SK-N-SH (cell line): ENCODE measurements at regions not wholly inside any gene's neighbourhood (a gene's known extent, or its start where the extent isn't known, plus 50 kb on each side); places are given as distances from the start of the nearest gene placed in this dataset.

Experiments
- CTCF ChIA-PET: fragments of 300-600, 350-600 bp; formaldehyde crosslinking; extraction: SDS; loops from one replicate; lab custom pipeline; 2021; lab: Yijun Ruan, JAX
- POLR2A ChIA-PET: fragments of 350-600 bp; sonication (Branson Sonifier 250); formaldehyde crosslinking; extraction: SDS; loops from one replicate; lab custom pipeline; 2020; ENCODE audit warnings: antibody characterized with exemption, inconsistent platforms; lab: Yijun Ruan, JAX
- DNase-seq: peaks from one replicate; pipeline ENCODE4 v3.0.0; 2012
- H2AFZ ChIP-seq: fragments of 200-600 bp; sonication (generic); 2 replicates; pipeline ENCODE4 v1.8.1; 2016; ENCODE audit warnings: antibody characterized with exemption, mild to moderate bottlenecking, low read depth
- H3F3A ChIP-seq: fragments of 200-600 bp; sonication (generic); replicated peaks from 2 replicates; pipeline ENCODE3; 2016; ENCODE audit warnings: antibody characterized with exemption, mild to moderate bottlenecking; ENCODE audit not compliant: insufficient read depth
- H3K27ac ChIP-seq, 2 experiments: fragments of 200-500 bp in 1 of 2; fragments of 200-600 bp in 1 of 2; sonication (Bioruptor generic) in 1 of 2; sonication (generic), shearing (Covaris generic) in 1 of 2; 2 replicates each; pipeline versions ENCODE4 v1.5.1 to v1.6.1; 2014 to 2016; ENCODE audit warnings: low read depth in 2 of 2, inconsistent platforms in 1 of 2, low read length in 1 of 2, mild to moderate bottlenecking in 1 of 2, mixed read lengths in 1 of 2
- H3K27me3 ChIP-seq: fragments of 200-600 bp; sonication (generic), shearing (Covaris generic); 2 replicates; pipeline ENCODE4 v1.6.1; 2016; ENCODE audit warnings: mixed run types; ENCODE audit not compliant: insufficient read depth
- H3K36me3 ChIP-seq, 2 experiments: fragments of 200-500 bp in 1 of 2; fragments of 200-600 bp in 1 of 2; sonication (Bioruptor generic) in 1 of 2; sonication (generic) in 1 of 2; replicated peaks in 1 of 2; 2 replicates each; pipeline versions ENCODE3 to v1.5.1; 2014 to 2016; ENCODE audit warnings: low read length in 1 of 2, mild to moderate bottlenecking in 1 of 2; ENCODE audit not compliant: insufficient read depth in 2 of 2, control insufficient read depth in 1 of 2
- H3K4me1 ChIP-seq, 2 experiments: fragments of 200-500 bp in 1 of 2; fragments of 200-600 bp in 1 of 2; sonication (Bioruptor generic) in 1 of 2; sonication (generic), shearing (Covaris generic) in 1 of 2; 2 replicates each; pipeline versions ENCODE4 v1.5.1 to v1.6.1; 2014 to 2016; ENCODE audit warnings: low read depth in 1 of 2, low read length in 1 of 2, mixed run types in 1 of 2; ENCODE audit not compliant: insufficient read depth in 2 of 2, control insufficient read depth in 1 of 2
- H3K4me2 ChIP-seq: fragments of 200-600 bp; sonication (generic), shearing (Covaris generic); 2 replicates; pipeline ENCODE4 v1.6.1; 2017; ENCODE audit warnings: mixed run types
- H3K4me3 ChIP-seq, 2 experiments: fragments of 200-500 bp in 1 of 2; fragments of 200-600 bp in 1 of 2; sonication (Bioruptor generic) in 1 of 2; sonication (generic), shearing (Covaris generic) in 1 of 2; 2 replicates each; pipeline versions ENCODE4 v1.5.1 to v1.8.1; 2014 to 2016; ENCODE audit warnings: low read depth in 2 of 2, inconsistent platforms in 1 of 2, low read length in 1 of 2, mild to moderate bottlenecking in 1 of 2, mixed read lengths in 1 of 2, moderate library complexity in 1 of 2
- H3K79me2 ChIP-seq: fragments of 200-600 bp; sonication (generic); 2 replicates; pipeline ENCODE4 v1.8.1; 2017; ENCODE audit warnings: mild to moderate bottlenecking; ENCODE audit not compliant: insufficient read depth
- H3K9ac ChIP-seq: fragments of 200-600 bp; sonication (generic); 2 replicates; pipeline ENCODE4 v1.6.1; 2017; ENCODE audit warnings: mixed run types
- H3K9me2 ChIP-seq: fragments of 200-600 bp; sonication (generic); 2 replicates; pipeline ENCODE4 v1.6.1; 2017; ENCODE audit warnings: mixed run types
- H3K9me3 ChIP-seq: fragments of 200-600 bp; sonication (generic); 2 replicates; pipeline ENCODE4 v1.6.1; 2017; ENCODE audit warnings: mixed run types, mild to moderate bottlenecking, moderate library complexity
- H4K20me1 ChIP-seq: fragments of 200-600 bp; sonication (generic); 2 replicates; pipeline ENCODE4 v1.6.1; 2017; ENCODE audit warnings: mild to moderate bottlenecking, mixed run types; ENCODE audit not compliant: insufficient read depth
- CHD2 ChIP-seq: fragments of 150-350 bp; IDR thresholded peaks from 2 replicates; pipeline ENCODE4 v1.6.1; 2018; ENCODE audit warnings: low read length; ENCODE audit not compliant: partially characterized antibody
- EZH2phosphoT487 ChIP-seq: fragments of 200-600 bp; sonication (generic); IDR thresholded peaks from 2 replicates; pipeline ENCODE4 v1.6.1; 2017; ENCODE audit warnings: low read depth, mixed run types, mild to moderate bottlenecking, antibody characterized with exemption, moderate library complexity, borderline replicate concordance
- FOXJ3 ChIP-seq: sonication (generic); formaldehyde crosslinking; IDR thresholded peaks from 2 replicates; pipeline ENCODE4 v1.5.1; 2020; ENCODE audit warnings: mild to moderate bottlenecking, missing genetic modification reagents
- GATA2 ChIP-seq: sonication (generic); formaldehyde crosslinking; IDR thresholded peaks from 2 replicates; pipeline ENCODE4 v1.5.0; 2020; ENCODE audit warnings: mild to moderate bottlenecking, missing genetic modification reagents
- MEF2A ChIP-seq: IDR thresholded peaks from 2 replicates; pipeline ENCODE4 v1.4.0; 2012; ENCODE audit warnings: low read depth, borderline replicate concordance
- NFIC ChIP-seq: IDR thresholded peaks from 2 replicates; pipeline ENCODE4 v1.4.0; 2012; ENCODE audit warnings: borderline replicate concordance
- NRF1 ChIP-seq: IDR thresholded peaks from 2 replicates; pipeline ENCODE4 v1.6.1; 2012; ENCODE audit warnings: low read depth, mild to moderate bottlenecking, low read length
- POLR2AphosphoS5 ChIP-seq: IDR thresholded peaks from 2 replicates; pipeline ENCODE4 v1.6.1; 2012; ENCODE audit warnings: low read depth, low read length
- RAD21 ChIP-seq: IDR thresholded peaks from 2 replicates; pipeline ENCODE4 v1.6.1; 2012; ENCODE audit warnings: mild to moderate bottlenecking, low read length
- RCOR1 ChIP-seq: fragments of 150-350 bp; IDR thresholded peaks from 2 replicates; pipeline ENCODE4 v1.6.1; 2017; ENCODE audit warnings: antibody characterized with exemption, low read length
- RXRA ChIP-seq: IDR thresholded peaks from 2 replicates; pipeline ENCODE4 v1.4.0; 2012; ENCODE audit warnings: low read depth, mild to moderate bottlenecking, borderline replicate concordance
- SMC3 ChIP-seq: IDR thresholded peaks from 2 replicates; pipeline ENCODE4 v1.6.1; 2012; ENCODE audit warnings: low read depth, low read length, improper control_type of control experiment
- TEAD4 ChIP-seq: IDR thresholded peaks from 2 replicates; pipeline ENCODE4 v1.4.0; 2012; ENCODE audit warnings: mild to moderate bottlenecking, borderline replicate concordance; ENCODE audit not compliant: insufficient read depth
- YY1 ChIP-seq: IDR thresholded peaks from 2 replicates; pipeline ENCODE4 v1.4.0; 2012; ENCODE audit warnings: low read depth, mild to moderate bottlenecking
- WGBS: methylation state at CpG from one replicate; pipeline ENCODE4 v1.1.6; 2017; ENCODE audit warnings: low lambda C conversion rate; 5-methylcytosine and 5-hydroxymethylcytosine counted together
- TF ChIP-seq, protein P1 (sequence below): fragments of 150-350 bp; IDR thresholded peaks from 2 replicates; pipeline ENCODE4 v1.6.1; 2017; ENCODE audit warnings: antibody characterized with exemption, low read length, low read depth, borderline replicate concordance
- TF ChIP-seq, protein P2 (sequence below): IDR thresholded peaks from 2 replicates; pipeline ENCODE4; 2012
- TF ChIP-seq, protein P3 (sequence below): IDR thresholded peaks from 2 replicates; pipeline ENCODE4 v1.6.1; 2012; ENCODE audit warnings: mild to moderate bottlenecking, low read depth, low read length, moderate library complexity
- TF ChIP-seq, protein P4 (sequence below): IDR thresholded peaks from 2 replicates; pipeline ENCODE4 v1.4.0; 2012; ENCODE audit warnings: low read depth, borderline replicate concordance

DNA sequence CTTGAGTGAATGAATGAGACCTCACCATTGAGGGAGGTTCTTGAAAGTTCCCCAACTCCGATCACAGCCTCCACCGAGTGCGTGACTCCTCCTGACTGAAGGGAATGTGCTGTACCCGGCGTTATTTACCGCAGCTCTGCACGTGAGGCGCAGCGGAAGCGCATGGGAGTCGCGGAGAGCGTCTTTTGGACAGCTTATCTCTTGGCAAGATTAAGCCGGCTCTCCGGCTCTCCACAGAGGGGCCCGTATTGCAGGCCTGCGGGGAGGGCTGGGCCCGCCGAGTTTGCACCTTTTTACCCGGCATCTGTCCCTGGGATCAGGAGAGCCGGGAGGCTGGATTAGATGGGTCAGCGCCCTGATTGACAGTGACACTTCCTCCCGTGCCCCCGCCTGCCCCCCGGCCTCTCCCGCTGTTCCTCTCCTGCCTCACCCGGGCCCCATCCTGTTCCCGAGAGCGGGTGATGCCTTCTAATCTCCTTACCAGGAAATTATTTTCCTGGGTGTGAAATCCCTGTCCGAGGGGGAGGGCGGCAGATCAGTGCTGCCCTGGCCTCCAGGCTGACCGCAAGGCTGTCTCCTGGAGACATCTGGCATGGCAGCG is 176.3 kb downstream of the INHBB start:
- Histone ChIP-seq H3K36me3 (no peaks in the 10 kb centered on the region), H3K4me2 (no peak overlapping the region), H3K27me3 (peaks cover 29% of the 10 kb centered on the region), H2AFZ (no peak overlapping the region), H3K4me3 (no peak overlapping the region), H3K9me3 (no peaks in the 10 kb centered on the region), H3F3A (no peaks in the 10 kb centered on the region), H3K9ac (no peak overlapping the region), H4K20me1 (no peaks in the 10 kb centered on the region), H3K79me2 (no peaks in the 10 kb centered on the region), H3K27ac (no peak overlapping the region), H3K4me1 (no peaks in the 10 kb centered on the region; a peak in 1 of 4 replicates), H3K9me2 (no peaks in the 10 kb centered on the region)
- no peak for TF ChIP-seq NRF1
- TF ChIP-seq MEF2A: no peak
- no peak for TF ChIP-seq RXRA
- no peak for TF ChIP-seq POLR2AphosphoS5
- TF ChIP-seq FOXJ3 (CRISPR knock-in tag): no peak
- TF ChIP-seq RAD21: no peak
- no peak for TF ChIP-seq EZH2phosphoT487
- no peak for TF ChIP-seq GATA2 (CRISPR knock-in tag)
- no peak for TF ChIP-seq CHD2
- WGBS: 78% methylated on average over 24 of the region's 33 CpGs
- DNase-seq: no peak
- CTCF ChIA-PET: interaction anchor here (1.1 to 2.2 kb wide), 4 partner anchors 10 to 179 kb away, joined by 3 to 18 read pairs (median 8); no protein-coding TSS in a partner anchor
- POLR2A ChIA-PET: no interaction called here

DNA sequence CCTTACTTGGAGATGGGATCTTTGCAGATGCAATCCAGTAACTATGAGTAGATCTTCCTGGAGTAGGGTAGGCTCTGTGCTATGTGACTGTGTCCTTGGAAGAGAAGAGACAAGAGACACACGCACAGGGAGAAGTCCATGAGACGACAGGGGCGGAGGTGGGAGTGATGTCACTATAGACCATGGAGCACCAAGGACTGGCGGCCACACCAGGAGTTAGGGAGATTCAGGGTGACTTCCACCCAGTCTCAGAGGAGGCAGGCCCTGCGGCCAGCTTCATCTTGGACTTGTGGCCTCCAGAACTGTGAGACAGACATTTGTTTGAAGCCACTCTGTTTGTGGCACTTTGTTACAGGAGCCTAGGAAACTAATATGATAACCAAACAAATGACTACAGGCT is 177.8 kb downstream of the INHBB start:
- no peaks in the 10 kb centered on the region for H3F3A ChIP-seq
- no peaks in the 10 kb centered on the region for H3K9me3 ChIP-seq
- 80% methylated on average over 5 of the region's 5 CpGs for WGBS
- H4K20me1 ChIP-seq: no peaks in the 10 kb centered on the region
- ChIA-PET POLR2A (no interaction called here), CTCF (no interaction called here)
- H3K27me3 ChIP-seq: peaks cover 21% of the 10 kb centered on the region
- no peaks in the 10 kb centered on the region for H3K36me3 ChIP-seq
- no peak for DNase-seq
- H3K79me2 ChIP-seq: no peaks in the 10 kb centered on the region
- no peaks in the 10 kb centered on the region for H3K9me2 ChIP-seq
- H2AFZ ChIP-seq: no peak overlapping the region
- H3K4me2 ChIP-seq: no peak overlapping the region
- TF ChIP-seq TEAD4 (no peak), NFIC (no peak), SMC3 (no peak), MEF2A (no peak), YY1 (no peak), RCOR1 (no peak), NRF1 (no peak)
- TF ChIP-seq, protein P1, sequence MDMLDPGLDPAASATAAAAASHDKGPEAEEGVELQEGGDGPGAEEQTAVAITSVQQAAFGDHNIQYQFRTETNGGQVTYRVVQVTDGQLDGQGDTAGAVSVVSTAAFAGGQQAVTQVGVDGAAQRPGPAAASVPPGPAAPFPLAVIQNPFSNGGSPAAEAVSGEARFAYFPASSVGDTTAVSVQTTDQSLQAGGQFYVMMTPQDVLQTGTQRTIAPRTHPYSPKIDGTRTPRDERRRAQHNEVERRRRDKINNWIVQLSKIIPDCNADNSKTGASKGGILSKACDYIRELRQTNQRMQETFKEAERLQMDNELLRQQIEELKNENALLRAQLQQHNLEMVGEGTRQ: no peak
- TF ChIP-seq, protein P2, sequence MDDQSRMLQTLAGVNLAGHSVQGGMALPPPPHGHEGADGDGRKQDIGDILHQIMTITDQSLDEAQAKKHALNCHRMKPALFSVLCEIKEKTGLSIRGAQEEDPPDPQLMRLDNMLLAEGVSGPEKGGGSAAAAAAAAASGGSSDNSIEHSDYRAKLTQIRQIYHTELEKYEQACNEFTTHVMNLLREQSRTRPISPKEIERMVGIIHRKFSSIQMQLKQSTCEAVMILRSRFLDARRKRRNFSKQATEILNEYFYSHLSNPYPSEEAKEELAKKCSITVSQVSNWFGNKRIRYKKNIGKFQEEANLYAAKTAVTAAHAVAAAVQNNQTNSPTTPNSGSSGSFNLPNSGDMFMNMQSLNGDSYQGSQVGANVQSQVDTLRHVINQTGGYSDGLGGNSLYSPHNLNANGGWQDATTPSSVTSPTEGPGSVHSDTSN: no peak
- TF ChIP-seq, protein P3, sequence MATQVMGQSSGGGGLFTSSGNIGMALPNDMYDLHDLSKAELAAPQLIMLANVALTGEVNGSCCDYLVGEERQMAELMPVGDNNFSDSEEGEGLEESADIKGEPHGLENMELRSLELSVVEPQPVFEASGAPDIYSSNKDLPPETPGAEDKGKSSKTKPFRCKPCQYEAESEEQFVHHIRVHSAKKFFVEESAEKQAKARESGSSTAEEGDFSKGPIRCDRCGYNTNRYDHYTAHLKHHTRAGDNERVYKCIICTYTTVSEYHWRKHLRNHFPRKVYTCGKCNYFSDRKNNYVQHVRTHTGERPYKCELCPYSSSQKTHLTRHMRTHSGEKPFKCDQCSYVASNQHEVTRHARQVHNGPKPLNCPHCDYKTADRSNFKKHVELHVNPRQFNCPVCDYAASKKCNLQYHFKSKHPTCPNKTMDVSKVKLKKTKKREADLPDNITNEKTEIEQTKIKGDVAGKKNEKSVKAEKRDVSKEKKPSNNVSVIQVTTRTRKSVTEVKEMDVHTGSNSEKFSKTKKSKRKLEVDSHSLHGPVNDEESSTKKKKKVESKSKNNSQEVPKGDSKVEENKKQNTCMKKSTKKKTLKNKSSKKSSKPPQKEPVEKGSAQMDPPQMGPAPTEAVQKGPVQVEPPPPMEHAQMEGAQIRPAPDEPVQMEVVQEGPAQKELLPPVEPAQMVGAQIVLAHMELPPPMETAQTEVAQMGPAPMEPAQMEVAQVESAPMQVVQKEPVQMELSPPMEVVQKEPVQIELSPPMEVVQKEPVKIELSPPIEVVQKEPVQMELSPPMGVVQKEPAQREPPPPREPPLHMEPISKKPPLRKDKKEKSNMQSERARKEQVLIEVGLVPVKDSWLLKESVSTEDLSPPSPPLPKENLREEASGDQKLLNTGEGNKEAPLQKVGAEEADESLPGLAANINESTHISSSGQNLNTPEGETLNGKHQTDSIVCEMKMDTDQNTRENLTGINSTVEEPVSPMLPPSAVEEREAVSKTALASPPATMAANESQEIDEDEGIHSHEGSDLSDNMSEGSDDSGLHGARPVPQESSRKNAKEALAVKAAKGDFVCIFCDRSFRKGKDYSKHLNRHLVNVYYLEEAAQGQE: no peak
- TF ChIP-seq, protein P4, sequence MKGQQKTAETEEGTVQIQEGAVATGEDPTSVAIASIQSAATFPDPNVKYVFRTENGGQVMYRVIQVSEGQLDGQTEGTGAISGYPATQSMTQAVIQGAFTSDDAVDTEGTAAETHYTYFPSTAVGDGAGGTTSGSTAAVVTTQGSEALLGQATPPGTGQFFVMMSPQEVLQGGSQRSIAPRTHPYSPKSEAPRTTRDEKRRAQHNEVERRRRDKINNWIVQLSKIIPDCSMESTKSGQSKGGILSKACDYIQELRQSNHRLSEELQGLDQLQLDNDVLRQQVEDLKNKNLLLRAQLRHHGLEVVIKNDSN: no peak
- no peak overlapping the region for H3K9ac ChIP-seq
- no peak overlapping the region for H3K27ac ChIP-seq
- H3K4me3 ChIP-seq: no peak overlapping the region
- H3K4me1 ChIP-seq: no peaks in the 10 kb centered on the region; a peak in 1 of 4 replicates
